ENCODE measurements at regions not wholly inside any gene's neighbourhood (a gene's known extent, or its start where the extent isn't known, plus 50 kb on each side); places are given as distances from the start of the nearest gene placed in this dataset.

- no peaks in the 10 kb centered on the region for H4K20me1 ChIP-seq (ENCODE audit: insufficient read depth, low read length)
- no peak overlapping the region for H3K4me2 ChIP-seq (ENCODE audit: insufficient read depth, low read length)
- no peaks in the 10 kb centered on the region for H3K79me2 ChIP-seq (ENCODE audit: insufficient read depth, low read length)
- H3K9me3 ChIP-seq (ENCODE audit: low read depth, low read length) = no peaks in the 10 kb centered on the region
- no peak overlapping the region for H3K27ac ChIP-seq (ENCODE audit: low read depth, low read length)
- DNase-seq (ENCODE audit: insufficient read length, low spot score, missing footprints) = no peak
- no peaks in the 10 kb centered on the region for H3K4me1 ChIP-seq (ENCODE audit: insufficient read depth, low read length)
- TF ChIP-seq CTCF (IDR thresholded peaks at IDR 0.05; ENCODE audit: extremely low read depth, low read depth, low read length) = no peak
- H3K36me3 ChIP-seq (ENCODE audit: insufficient read depth, low read length) = no peaks in the 10 kb centered on the region
- H3K27me3 ChIP-seq (ENCODE audit: insufficient read depth, low read length) = no peaks in the 10 kb centered on the region
- no peak overlapping the region for H3K4me3 ChIP-seq (ENCODE audit: insufficient read depth, low read length)
- H2AFZ ChIP-seq (ENCODE audit: low read length) = no peak overlapping the region
Observed at GRCh38 chr11:114812733-114813132, 134.4 kb downstream of the NXPE2 start.

- Histone ChIP-seq H2AFZ (ENCODE audit: low read length) (no peak overlapping the region), H3K4me3 (ENCODE audit: insufficient read depth, low read length) (no peak overlapping the region), H4K20me1 (ENCODE audit: insufficient read depth, low read length) (no peaks in the 10 kb centered on the region), H3K9me3 (ENCODE audit: low read depth, low read length) (no peaks in the 10 kb centered on the region), H3K27ac (ENCODE audit: low read depth, low read length) (no peak overlapping the region), H3K36me3 (ENCODE audit: insufficient read depth, low read length) (no peaks in the 10 kb centered on the region), H3K27me3 (ENCODE audit: insufficient read depth, low read length) (no peaks in the 10 kb centered on the region), H3K4me1 (ENCODE audit: insufficient read depth, low read length) (no peaks in the 10 kb centered on the region), H3K79me2 (ENCODE audit: insufficient read depth, low read length) (no peaks in the 10 kb centered on the region), H3K4me2 (ENCODE audit: insufficient read depth, low read length) (no peak overlapping the region)
- TF ChIP-seq CTCF (IDR thresholded peaks at IDR 0.05; ENCODE audit: extremely low read depth, low read depth, low read length) = no peak
- DNase-seq (ENCODE audit: insufficient read length, low spot score, missing footprints) = no peak
Observed at GRCh38 chr11:114813189-114813718, 134.9 kb downstream of the NXPE2 start.

GRCh38 chr11:114815176-114815575 lies 136.8 kb downstream of the NXPE2 start:
- Histone ChIP-seq H3K4me2 (ENCODE audit: insufficient read depth, low read length) (no peak overlapping the region), H3K79me2 (ENCODE audit: insufficient read depth, low read length) (no peaks in the 10 kb centered on the region), H3K4me1 (ENCODE audit: insufficient read depth, low read length) (no peaks in the 10 kb centered on the region), H4K20me1 (ENCODE audit: insufficient read depth, low read length) (no peaks in the 10 kb centered on the region), H3K27ac (ENCODE audit: low read depth, low read length) (no peak overlapping the region), H3K27me3 (ENCODE audit: insufficient read depth, low read length) (no peaks in the 10 kb centered on the region), H3K4me3 (ENCODE audit: insufficient read depth, low read length) (no peak overlapping the region), H2AFZ (ENCODE audit: low read length) (no peak overlapping the region), H3K36me3 (ENCODE audit: insufficient read depth, low read length) (no peaks in the 10 kb centered on the region), H3K9me3 (ENCODE audit: low read depth, low read length) (no peaks in the 10 kb centered on the region)
- no peak for TF ChIP-seq CTCF (IDR thresholded peaks at IDR 0.05; ENCODE audit: extremely low read depth, low read depth, low read length)
- DNase-seq (ENCODE audit: insufficient read length, low spot score, missing footprints) = no peak

- no peaks in the 10 kb centered on the region for H3K4me1 ChIP-seq (ENCODE audit: insufficient read depth, low read length)
- no peak overlapping the region for H2AFZ ChIP-seq (ENCODE audit: low read length)
- no peak for DNase-seq (ENCODE audit: insufficient read length, low spot score, missing footprints)
- no peak overlapping the region for H3K4me3 ChIP-seq (ENCODE audit: insufficient read depth, low read length)
- H4K20me1 ChIP-seq (ENCODE audit: insufficient read depth, low read length) = no peaks in the 10 kb centered on the region
- H3K36me3 ChIP-seq (ENCODE audit: insufficient read depth, low read length) = no peaks in the 10 kb centered on the region
- no peak overlapping the region for H3K27ac ChIP-seq (ENCODE audit: low read depth, low read length)
- no peaks in the 10 kb centered on the region for H3K27me3 ChIP-seq (ENCODE audit: insufficient read depth, low read length)
- H3K4me2 ChIP-seq (ENCODE audit: insufficient read depth, low read length) = no peak overlapping the region
- no peaks in the 10 kb centered on the region for H3K9me3 ChIP-seq (ENCODE audit: low read depth, low read length)
- no peak for TF ChIP-seq CTCF (IDR thresholded peaks at IDR 0.05; ENCODE audit: extremely low read depth, low read depth, low read length)
- no peaks in the 10 kb centered on the region for H3K79me2 ChIP-seq (ENCODE audit: insufficient read depth, low read length)
Observed at GRCh38 chr11:114815761-114816160, 137.4 kb downstream of the NXPE2 start.
